Thymus (tissue), 11 donors: ENCODE measurements at regions not wholly inside any gene's neighbourhood (a gene's known extent, or its start where the extent isn't known, plus 50 kb on each side); places are given as distances from the start of the nearest gene placed in this dataset.
"Not testable (repeated sequence)": the region's sequence is repeated elsewhere in the genome, so short reads cannot be mapped to it uniquely, and the experiment has no call there.

Source experiments
- DNase-seq, 9 donors: peaks; one replicate each; pipeline ENCODE4 v3.0.0-alpha.2; 2013; ENCODE audit warnings: low spot score in 9 of 9, low read depth in 6 of 9, missing footprints in 1 of 9
- H3K27ac ChIP-seq, 2 donors: one replicate each; pipeline ENCODE4 v1.5.1; 2013; ENCODE audit warnings: control low read depth in 1 of 2, low read depth in 1 of 2, low read length in 1 of 2, mild to moderate bottlenecking in 1 of 2, moderate library complexity in 1 of 2
- H3K27me3 ChIP-seq, 2 donors: one replicate each; pipeline ENCODE4 v1.5.1; 2013; ENCODE audit warnings: low read length in 1 of 2; ENCODE audit not compliant: control insufficient read depth in 2 of 2, insufficient read depth in 1 of 2
- H3K36me3 ChIP-seq, 2 donors: one replicate each; pipeline ENCODE4 v1.5.1; 2013; ENCODE audit warnings: low read length in 1 of 2, mild to moderate bottlenecking in 1 of 2, moderate library complexity in 1 of 2; ENCODE audit not compliant: control insufficient read depth in 2 of 2, insufficient read depth in 2 of 2
- H3K4me1 ChIP-seq, 2 donors: one replicate each; pipeline ENCODE4 v1.5.1; 2013; ENCODE audit warnings: low read length in 2 of 2; ENCODE audit not compliant: control insufficient read depth in 2 of 2, insufficient read depth in 2 of 2
- H3K4me3 ChIP-seq, 2 donors: one replicate each; pipeline ENCODE4 v1.5.1; 2013; ENCODE audit warnings: low read length in 2 of 2, control low read depth in 1 of 2, mild to moderate bottlenecking in 1 of 2
- H3K9me3 ChIP-seq, 2 donors: one replicate each; pipeline ENCODE4 v1.5.1; 2013; ENCODE audit warnings: low read length in 1 of 2, mild to moderate bottlenecking in 1 of 2; ENCODE audit not compliant: control insufficient read depth in 2 of 2, insufficient read depth in 1 of 2
- WGBS: extraction: QIAGEN DNeasy Blood & Tissue Kit; methylation state at CpG from one replicate; pipeline ENCODE4 v1.1.7; 2013; 5-methylcytosine and 5-hydroxymethylcytosine counted together
- donor health status: healthy.

- Histone ChIP-seq H3K27ac (no peak overlapping the region), H3K9me3 (no peaks in the 10 kb centered on the region), H3K4me1 (no peaks in the 10 kb centered on the region), H3K36me3 (no peaks in the 10 kb centered on the region), H3K27me3 (no peaks in the 10 kb centered on the region), H3K4me3 (no peak overlapping the region)
- WGBS = 83% methylated on average over 7 of the region's 7 CpGs
- DNase-seq = no peak
Observed at GRCh38 chr10:131555406-131555805, 243.9 kb upstream of the TCERG1L start.

DNA sequence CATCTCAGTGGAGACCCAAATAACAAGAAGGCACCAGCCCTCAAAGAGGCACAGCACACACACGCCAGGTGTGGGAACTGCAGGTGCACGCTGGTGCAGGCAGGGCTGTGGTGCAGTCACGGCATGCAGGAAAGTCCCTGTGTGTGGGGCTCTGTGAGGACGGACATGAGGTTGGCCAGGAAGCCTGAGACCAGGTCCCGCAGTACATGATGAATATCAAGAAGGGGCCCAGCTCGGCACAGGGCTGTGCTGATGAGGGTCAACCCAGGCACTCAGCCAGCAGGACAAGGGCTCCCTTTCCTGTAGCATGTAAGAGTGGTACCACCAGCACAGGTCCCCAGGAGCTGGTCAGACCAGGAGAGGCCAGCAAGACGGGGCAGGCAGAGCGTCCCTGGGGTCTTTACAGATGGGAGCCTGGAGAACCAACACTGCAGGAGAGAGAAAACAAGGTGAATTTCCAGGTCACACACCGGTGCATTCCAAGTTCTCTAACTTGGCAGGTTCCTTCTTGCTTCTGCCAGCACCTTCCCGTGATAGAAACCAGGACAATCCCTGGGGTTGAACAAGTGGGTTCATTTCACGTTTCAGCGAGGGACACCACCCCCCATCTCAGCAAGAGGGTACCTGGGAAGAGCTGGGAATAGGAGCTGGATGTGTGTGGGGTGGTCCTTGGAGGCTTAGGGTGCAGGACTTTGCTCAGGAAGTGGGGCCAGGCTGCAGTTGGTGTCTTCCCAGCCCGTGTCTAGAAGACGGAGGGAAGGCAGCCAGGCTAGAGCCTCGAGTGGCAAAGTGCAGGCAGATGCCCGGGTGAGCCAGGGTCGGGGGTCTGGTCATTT lies 244.8 kb upstream of the TCERG1L start:
- H3K27me3 ChIP-seq = no peaks in the 10 kb centered on the region
- no peak overlapping the region for H3K4me3 ChIP-seq
- no peaks in the 10 kb centered on the region for H3K36me3 ChIP-seq
- WGBS = 82% methylated on average over 17 of the region's 17 CpGs
- H3K27ac ChIP-seq = no peak overlapping the region
- H3K4me1 ChIP-seq = no peaks in the 10 kb centered on the region
- DNase-seq = no peak
- no peaks in the 10 kb centered on the region for H3K9me3 ChIP-seq

DNA sequence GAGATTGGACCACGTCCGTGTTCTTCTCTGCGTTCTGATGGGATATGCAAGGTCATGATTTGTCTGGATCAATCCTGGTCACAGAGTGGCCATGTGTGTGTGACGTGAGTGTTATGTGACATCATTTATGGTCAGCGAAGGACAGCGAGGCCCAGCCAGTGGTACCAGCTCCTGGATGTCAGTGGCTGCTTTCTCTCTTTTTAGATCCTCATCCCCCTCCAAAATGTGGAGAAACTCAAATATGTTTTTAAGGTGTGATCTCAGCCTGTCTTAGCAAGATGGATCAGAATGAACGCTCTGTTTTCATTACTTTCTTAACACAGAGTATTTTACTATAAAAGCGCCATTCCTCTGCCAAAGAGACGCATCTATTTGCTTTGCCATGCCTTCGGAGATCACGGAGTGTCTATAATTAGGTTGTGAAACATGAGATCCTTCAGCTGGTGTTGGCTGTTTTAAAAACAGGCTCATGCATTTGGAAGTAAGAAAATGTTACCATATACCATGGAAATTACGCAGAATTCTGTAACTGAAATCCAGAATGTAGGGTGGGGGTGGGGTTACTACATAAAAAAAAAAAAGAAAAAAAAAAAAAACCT lies 245.5 kb upstream of the TCERG1L start:
- WGBS = 93% methylated on average over 12 of the region's 12 CpGs
- no peak overlapping the region for H3K27ac ChIP-seq
- no peak for DNase-seq
- no peaks in the 10 kb centered on the region for H3K4me1 ChIP-seq
- H3K27me3 ChIP-seq = no peaks in the 10 kb centered on the region
- H3K36me3 ChIP-seq = no peaks in the 10 kb centered on the region
- no peak overlapping the region for H3K4me3 ChIP-seq
- no peaks in the 10 kb centered on the region for H3K9me3 ChIP-seq

DNA sequence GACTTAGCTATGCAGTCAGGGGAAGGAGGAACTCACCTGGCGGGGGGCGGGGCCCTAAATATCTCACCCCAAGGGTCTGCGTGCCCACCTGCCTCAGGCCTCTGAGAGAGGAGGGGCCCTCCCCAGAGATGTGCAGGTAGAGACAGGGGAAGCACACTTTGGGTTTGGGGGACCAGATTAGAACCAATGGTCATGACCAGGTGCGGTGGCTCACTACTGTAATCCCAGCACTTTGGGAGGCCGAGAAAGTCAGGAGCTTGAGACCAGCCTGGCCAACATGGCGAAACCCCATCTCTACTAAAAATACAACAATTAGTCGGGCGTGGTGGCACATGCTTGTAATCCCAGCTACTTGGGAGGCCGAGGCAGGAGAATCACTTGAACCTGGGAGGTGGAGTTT lies 246.4 kb upstream of the TCERG1L start:
- H3K36me3 ChIP-seq, H3K4me3 ChIP-seq, H3K27me3 ChIP-seq, H3K27ac ChIP-seq, DNase-seq, H3K4me1 ChIP-seq, H3K9me3 ChIP-seq: not testable (repeated sequence)
- WGBS = 94% methylated on average over 9 of the region's 9 CpGs

DNA sequence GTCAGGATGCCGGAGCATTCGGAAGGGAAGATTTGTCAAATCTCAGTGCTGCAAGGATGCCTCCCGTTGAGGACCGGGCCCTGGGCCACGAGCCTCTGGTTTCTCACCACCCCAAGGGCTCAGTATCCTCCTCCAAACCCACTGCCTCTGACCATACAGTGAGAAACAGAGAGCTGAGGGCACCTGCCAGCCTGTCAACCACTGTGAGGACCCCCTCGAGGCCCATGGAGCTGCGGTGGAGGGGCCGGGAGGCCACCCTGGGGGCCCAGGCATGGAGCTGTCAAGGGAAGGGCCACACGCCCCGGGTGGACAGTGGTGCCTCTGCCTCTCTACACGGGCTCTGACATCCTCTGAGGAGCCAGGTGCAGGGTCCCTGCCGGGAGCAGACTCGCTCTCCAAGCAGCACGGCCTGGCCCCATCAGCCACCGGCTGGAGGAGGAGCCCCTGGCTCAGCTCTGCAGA lies 248.0 kb upstream of the TCERG1L start:
- Histone ChIP-seq H3K4me1 (no peaks in the 10 kb centered on the region), H3K36me3 (no peaks in the 10 kb centered on the region), H3K27me3 (no peaks in the 10 kb centered on the region), H3K27ac (no peak overlapping the region), H3K4me3 (no peak overlapping the region), H3K9me3 (peaks cover 0 to 3% of the 10 kb centered on the region in 2 donors)
- DNase-seq = no peak
- WGBS = 87% methylated on average over 15 of the region's 15 CpGs

DNA sequence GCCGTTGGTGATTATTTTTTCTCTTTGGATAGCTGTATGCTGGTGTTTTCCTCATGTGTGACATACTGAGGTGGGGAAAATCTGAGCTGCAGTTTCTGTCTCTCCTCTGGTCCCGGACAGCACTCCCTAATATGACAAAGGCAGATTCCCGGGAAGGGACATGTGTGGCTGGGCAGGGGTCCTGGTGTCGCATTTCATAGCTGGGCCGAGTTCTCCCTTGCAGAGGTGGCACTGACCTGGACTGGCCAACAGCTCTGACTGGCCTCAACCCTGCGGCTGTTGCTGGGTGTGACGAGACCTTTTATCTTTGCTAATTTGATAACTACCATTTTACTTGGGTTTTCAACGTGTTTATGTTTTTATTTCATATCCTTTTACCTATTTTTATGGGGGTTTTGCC lies 248.6 kb upstream of the TCERG1L start:
- Histone ChIP-seq H3K27ac (no peak overlapping the region), H3K9me3 (peaks cover 0 to 3% of the 10 kb centered on the region in 2 donors), H3K4me3 (no peak overlapping the region), H3K27me3 (no peaks in the 10 kb centered on the region), H3K4me1 (no peaks in the 10 kb centered on the region), H3K36me3 (no peaks in the 10 kb centered on the region)
- DNase-seq = no peak
- 77% methylated on average over 8 of the region's 8 CpGs for WGBS

DNA sequence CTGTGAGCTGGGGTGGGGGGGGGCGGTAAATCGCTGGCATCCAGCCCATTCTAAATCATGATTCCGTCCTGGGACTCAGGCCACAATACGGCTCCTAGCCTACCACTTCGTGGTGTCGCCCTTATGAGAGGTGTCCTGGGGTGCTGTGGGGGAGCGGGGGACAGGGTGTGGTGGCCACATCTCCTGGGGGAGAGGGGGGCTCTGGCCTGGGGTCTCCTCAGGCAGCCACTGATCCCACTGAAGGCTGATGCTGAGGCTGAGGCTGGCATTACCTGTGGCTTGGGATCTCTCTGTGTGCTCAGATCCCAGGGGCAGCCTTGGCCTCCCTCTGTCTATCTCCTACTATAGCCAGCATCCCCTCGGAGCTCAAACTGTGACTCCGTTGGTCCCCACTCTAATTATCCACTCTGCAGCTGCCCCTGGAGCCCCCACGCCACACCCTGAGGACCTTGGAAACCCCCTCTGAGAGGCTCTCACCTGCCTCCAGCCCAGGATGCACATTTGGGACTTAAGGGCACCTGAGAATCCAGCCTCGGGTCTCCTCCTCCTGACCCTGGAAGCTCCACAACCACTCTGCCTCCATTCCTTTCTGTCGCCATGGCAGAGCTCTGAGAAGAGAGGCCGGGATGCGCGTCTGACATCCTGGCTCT lies 249.3 kb upstream of the TCERG1L start:
- H3K9me3 ChIP-seq = peaks cover 0 to 3% of the 10 kb centered on the region in 2 donors
- no peak overlapping the region for H3K27ac ChIP-seq
- 88% methylated on average over 15 of the region's 15 CpGs for WGBS
- H3K36me3 ChIP-seq = no peaks in the 10 kb centered on the region
- H3K4me3 ChIP-seq = no peak overlapping the region
- DNase-seq = no peak
- no peaks in the 10 kb centered on the region for H3K27me3 ChIP-seq
- no peaks in the 10 kb centered on the region for H3K4me1 ChIP-seq

DNA sequence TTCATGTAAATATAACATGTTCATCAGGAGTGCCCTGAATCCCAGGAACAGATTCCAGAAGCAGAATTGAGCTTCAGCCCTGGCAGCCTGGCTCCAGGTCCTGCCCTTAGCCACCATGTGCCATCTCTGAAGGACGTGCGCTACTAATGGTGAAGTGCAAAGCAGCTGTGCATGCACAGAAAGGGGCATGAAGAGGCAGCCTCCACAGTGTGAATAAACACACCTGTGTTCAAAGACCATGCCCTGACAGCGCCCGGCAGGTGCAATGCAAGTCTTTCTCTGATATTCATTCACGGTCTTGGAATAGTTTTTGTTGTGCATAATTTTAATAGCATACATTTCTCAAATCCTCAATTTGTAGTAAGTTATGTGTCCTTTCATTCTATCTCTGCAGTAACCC lies 250.4 kb upstream of the TCERG1L start:
- H3K4me3 ChIP-seq = no peak overlapping the region
- no peak for DNase-seq
- no peak overlapping the region for H3K27ac ChIP-seq
- WGBS = 91% methylated on average over 5 of the region's 5 CpGs
- H3K9me3 ChIP-seq = peaks cover 0 to 3% of the 10 kb centered on the region in 2 donors
- no peaks in the 10 kb centered on the region for H3K36me3 ChIP-seq
- H3K27me3 ChIP-seq = no peaks in the 10 kb centered on the region
- H3K4me1 ChIP-seq = no peaks in the 10 kb centered on the region

- H3K4me3 ChIP-seq = no peak overlapping the region
- WGBS = 87% methylated on average over 2 of the region's 2 CpGs
- H3K4me1 ChIP-seq = no peaks in the 10 kb centered on the region
- H3K27ac ChIP-seq = no peak overlapping the region
- no peaks in the 10 kb centered on the region for H3K36me3 ChIP-seq
- H3K9me3 ChIP-seq = peaks cover 0 to 3% of the 10 kb centered on the region in 2 donors
- H3K27me3 ChIP-seq = no peaks in the 10 kb centered on the region
- no peak for DNase-seq
Observed at GRCh38 chr10:131563411-131563810, 251.9 kb upstream of the TCERG1L start.
